H1 (cell line): ENCODE measurements at regions not wholly inside any gene's neighbourhood (a gene's known extent, or its start where the extent isn't known, plus 50 kb on each side); places are given as distances from the start of the nearest gene placed in this dataset.

Experiments
- CTCF ChIA-PET: fragments of 300-600 bp; sonication (Branson Sonifier 250); formaldehyde crosslinking; loops from one replicate; lab custom pipeline; 2021; ENCODE audit not compliant: partially characterized antibody; lab: Charles Lee
- POLR2A ChIA-PET: fragments of 300-600 bp; sonication (Branson Sonifier 250); formaldehyde crosslinking; loops from one replicate; lab custom pipeline; 2021; ENCODE audit warnings: inconsistent platforms; ENCODE audit not compliant: partially characterized antibody; lab: Charles Lee
- DNase-seq, 2 experiments: peaks; one replicate each; pipeline versions ENCODE4 v3.0.0 to v3.0.0-alpha.2; 2010 to 2022; ENCODE audit warnings: low spot score in 2 of 2, low read depth in 1 of 2, mixed read lengths in 1 of 2
- FAIRE-seq: peaks from 2 replicates; lab custom pipeline; 2011; peaks lifted over from hg19 to GRCh38; lab: Jason Lieb, UNC
- H2AFZ ChIP-seq: 2 replicates; pipeline ENCODE4 v1.8.1; 2012; ENCODE audit warnings: low read length, inconsistent platforms
- H2AK5ac ChIP-seq: 2 replicates; pipeline ENCODE4 v1.6.1; 2013; ENCODE audit warnings: low read depth, low read length
- H2BK120ac ChIP-seq: replicated peaks from 2 replicates; pipeline ENCODE3; 2013; ENCODE audit warnings: low read depth, low read length, inconsistent platforms
- H2BK12ac ChIP-seq: 2 replicates; pipeline ENCODE4 v1.6.1; 2013; ENCODE audit warnings: low read depth, low read length
- H2BK15ac ChIP-seq: 2 replicates; pipeline ENCODE4 v1.6.1; 2013; ENCODE audit warnings: low read length
- H2BK20ac ChIP-seq: 2 replicates; pipeline ENCODE4 v1.6.1; 2013; ENCODE audit warnings: low read length
- H2BK5ac ChIP-seq: 2 replicates; pipeline ENCODE4 v1.6.1; 2013; ENCODE audit warnings: low read depth, low read length
- H3K14ac ChIP-seq: 2 replicates; pipeline ENCODE4 v1.6.1; 2013; ENCODE audit warnings: inconsistent platforms; ENCODE audit not compliant: insufficient read length
- H3K18ac ChIP-seq: 2 replicates; pipeline ENCODE4 v1.6.1; 2013; ENCODE audit warnings: low read length; ENCODE audit errors: extremely low read depth
- H3K23ac ChIP-seq: 2 replicates; pipeline ENCODE4 v1.6.1; 2013; ENCODE audit warnings: inconsistent platforms; ENCODE audit not compliant: insufficient read length
- H3K23me2 ChIP-seq: 2 replicates; pipeline ENCODE4 v1.6.1; 2013; ENCODE audit warnings: low read depth, low read length
- H3K27ac ChIP-seq: 2 replicates; pipeline ENCODE4 v1.6.1; 2011; ENCODE audit warnings: low read depth, low read length, inconsistent platforms
- H3K27me3 ChIP-seq, 4 experiments: replicated peaks in 1 of 4; 1 replicate in 1 of 4; 2 replicates in 3 of 4; pipeline versions ENCODE4 v1.6.1 to v1.8.1; 2011 to 2013; ENCODE audit warnings: low read length in 3 of 4, mild to moderate bottlenecking in 3 of 4, inconsistent platforms in 2 of 4, mixed read lengths in 2 of 4, moderate library complexity in 1 of 4; ENCODE audit not compliant: control insufficient read depth in 3 of 4, insufficient read depth in 3 of 4; ENCODE audit errors: extremely low read depth in 1 of 4
- H3K36me3 ChIP-seq, 4 experiments: 2 replicates each; pipeline versions ENCODE4 v1.6.1 to v1.8.1; 2011 to 2013; ENCODE audit warnings: mild to moderate bottlenecking in 4 of 4, low read length in 3 of 4, moderate library complexity in 2 of 4, control low read depth in 1 of 4, inconsistent platforms in 1 of 4; ENCODE audit not compliant: insufficient read depth in 4 of 4, control insufficient read depth in 2 of 4
- H3K4ac ChIP-seq: replicated peaks from 2 replicates; pipeline ENCODE3; 2013; ENCODE audit warnings: low read length, low read depth, mixed read lengths, inconsistent platforms; ENCODE audit not compliant: insufficient read length
- H3K4me1 ChIP-seq, 4 experiments: replicated peaks in 1 of 4; 1 replicate in 1 of 4; 2 replicates in 3 of 4; pipeline versions ENCODE4 v1.6.1 to v1.8.1; 2011 to 2013; ENCODE audit warnings: low read length in 3 of 4, inconsistent platforms in 2 of 4, mixed read lengths in 1 of 4; ENCODE audit not compliant: insufficient read depth in 4 of 4, control insufficient read depth in 3 of 4
- H3K4me2 ChIP-seq, 2 experiments: 2 replicates each; pipeline versions ENCODE4 v1.6.1 to v1.8.1; 2011 to 2013; ENCODE audit warnings: low read depth in 2 of 2, low read length in 2 of 2, control low read depth in 1 of 2, inconsistent platforms in 1 of 2, mild to moderate bottlenecking in 1 of 2; ENCODE audit not compliant: insufficient read depth in 1 of 2
- H3K4me3 ChIP-seq, 4 experiments: fragments of 200-600, 300-600 bp in 1 of 4; sonication (generic), shearing (Covaris generic), sonication (Bioruptor Twin) in 1 of 4; 2 replicates each; pipeline versions ENCODE4 v1.5.1 to v1.8.1; 2011 to 2016; ENCODE audit warnings: low read length in 4 of 4, low read depth in 3 of 4, control low read depth in 2 of 4, inconsistent platforms in 2 of 4, mild to moderate bottlenecking in 2 of 4, mixed read lengths in 1 of 4, moderate library complexity in 1 of 4; ENCODE audit not compliant: insufficient read depth in 2 of 4; ENCODE audit errors: extremely low read depth in 1 of 4
- H3K56ac ChIP-seq: replicated peaks from 2 replicates; pipeline ENCODE3; 2013; ENCODE audit warnings: low read depth, mild to moderate bottlenecking, mixed read lengths, low read length, inconsistent platforms; ENCODE audit not compliant: insufficient read length
- H3K79me1 ChIP-seq: 2 replicates; pipeline ENCODE4 v1.6.1; 2013; ENCODE audit warnings: low read depth, low read length, control low read depth
- H3K79me2 ChIP-seq, 2 experiments: 2 replicates each; pipeline versions ENCODE4 v1.6.1 to v1.8.1; 2012 to 2013; ENCODE audit warnings: low read length in 2 of 2, mild to moderate bottlenecking in 2 of 2, inconsistent platforms in 1 of 2; ENCODE audit not compliant: insufficient read depth in 2 of 2, control insufficient read depth in 1 of 2
- H3K9ac ChIP-seq, 4 experiments: replicated peaks in 1 of 4; 1 replicate in 1 of 4; 2 replicates in 3 of 4; pipeline versions ENCODE4 v1.6.1 to v1.8.1; 2011 to 2013; ENCODE audit warnings: low read depth in 3 of 4, low read length in 3 of 4, control low read depth in 2 of 4, mild to moderate bottlenecking in 2 of 4, moderate library complexity in 2 of 4, inconsistent platforms in 1 of 4; ENCODE audit errors: extremely low read depth in 1 of 4
- H3K9me3 ChIP-seq, 2 experiments: 2 replicates each; pipeline versions ENCODE4 v1.6.1 to v1.8.1; 2012 to 2013; ENCODE audit warnings: mild to moderate bottlenecking in 2 of 2, moderate library complexity in 2 of 2, control low read depth in 1 of 2, inconsistent platforms in 1 of 2, low read depth in 1 of 2, low read length in 1 of 2, mixed read lengths in 1 of 2; ENCODE audit not compliant: insufficient read depth in 2 of 2
- H4K20me1 ChIP-seq, 2 experiments: replicated peaks in 1 of 2; 2 replicates each; pipeline versions ENCODE3 to v1.8.1; 2011 to 2013; ENCODE audit warnings: inconsistent platforms in 2 of 2, low read length in 2 of 2, mild to moderate bottlenecking in 1 of 2; ENCODE audit not compliant: insufficient read depth in 2 of 2, control insufficient read depth in 1 of 2
- H4K5ac ChIP-seq: 2 replicates; pipeline ENCODE4 v1.6.1; 2013; ENCODE audit warnings: low read length, low read depth, mixed read lengths, inconsistent platforms; ENCODE audit not compliant: insufficient read length
- H4K8ac ChIP-seq: 2 replicates; pipeline ENCODE4 v1.8.0; 2013; ENCODE audit warnings: mild to moderate bottlenecking, moderate library complexity, low read length, inconsistent platforms; ENCODE audit not compliant: insufficient read depth; ENCODE audit errors: extremely low read depth
- H4K91ac ChIP-seq: replicated peaks from 2 replicates; pipeline ENCODE3; 2013; ENCODE audit warnings: low read length, mixed read lengths, inconsistent platforms; ENCODE audit not compliant: insufficient read length
- CREB1 ChIP-seq: IDR thresholded peaks from 2 replicates; pipeline ENCODE4 v1.6.1; 2012; ENCODE audit warnings: inconsistent platforms
- JUND ChIP-seq: IDR thresholded peaks from 2 replicates; pipeline ENCODE4 v1.6.1; 2011; ENCODE audit warnings: mild to moderate bottlenecking, improper control_type of control experiment, low read length
- NANOG ChIP-seq: IDR thresholded peaks from 2 replicates; pipeline ENCODE4 v1.6.1; 2011; ENCODE audit warnings: low read length, low read depth, mild to moderate bottlenecking, inconsistent platforms; ENCODE audit not compliant: insufficient read depth, poor library complexity, severe bottlenecking
- SUZ12 ChIP-seq: fragments of 200-600 bp; sonication (generic); IDR thresholded peaks from 2 replicates; pipeline ENCODE4 v1.6.1; 2012; ENCODE audit warnings: mild to moderate bottlenecking, inconsistent platforms, low read length, moderate library complexity, mixed read lengths
- TAF7 ChIP-seq: optimal IDR thresholded peaks from 2 replicates; pipeline ENCODE3; 2011; ENCODE audit warnings: low read depth, mild to moderate bottlenecking, inconsistent platforms, low read length, moderate library complexity, borderline replicate concordance
- TBP ChIP-seq: IDR thresholded peaks from 2 replicates; pipeline ENCODE4 v1.6.1; 2011; ENCODE audit warnings: low read depth, low read length, improper control_type of control experiment
- WGBS, 2 experiments: shearing (Covaris generic) in 1 of 2; methylation state at CpG; one replicate each; pipeline versions ENCODE4 v1.1.6 to v1.1.7; 2013 to 2015; ENCODE audit warnings: low lambda C conversion rate in 2 of 2, mixed read lengths in 2 of 2, inconsistent platforms in 1 of 2, low coverage in 1 of 2, missing lambda C conversion rate in 1 of 2; ENCODE audit not compliant: insufficient replicate concordance in 2 of 2, insufficient coverage in 1 of 2, insufficient read length in 1 of 2; ENCODE audit errors: extremely low coverage in 1 of 2, missing lambda C conversion rate in 1 of 2; 5-methylcytosine and 5-hydroxymethylcytosine counted together
- TF ChIP-seq, protein P1 (sequence below): IDR thresholded peaks from 2 replicates; pipeline ENCODE4 v1.6.1; 2012; ENCODE audit warnings: inconsistent platforms
- TF ChIP-seq, protein P2 (sequence below), 3 experiments: IDR thresholded peaks; 1 replicate in 2 of 3; 2 replicates in 1 of 3; pipeline versions ENCODE4 v1.5.1 to v1.6.1; 2011; ENCODE audit warnings: low read length in 3 of 3, mild to moderate bottlenecking in 3 of 3, inconsistent platforms in 2 of 3, low read depth in 1 of 3, moderate library complexity in 1 of 3; ENCODE audit not compliant: insufficient read depth in 1 of 3; ENCODE audit errors: control extremely low read depth in 1 of 3

- no peaks in the 10 kb centered on the region; the same call in 1 of the 2 replicates for H3K79me1 ChIP-seq
- no peaks in the 10 kb centered on the region for H3K4me1 ChIP-seq
- DNase-seq, result no peak
- H3K23ac ChIP-seq, result no peak overlapping the region
- WGBS, 2 experiments, result 91% methylated on average over 6 of the region's 6 CpGs; no CpG with 5 or more reads in 1 of the 2 experiments
- H2BK15ac ChIP-seq, result no peak overlapping the region
- no peak overlapping the region for H2BK12ac ChIP-seq
- no peak overlapping the region for H3K4ac ChIP-seq
- no peaks in the 10 kb centered on the region for H3K79me2 ChIP-seq
- no peak overlapping the region for H2AFZ ChIP-seq
- ChIA-PET POLR2A (interaction anchor here (1.0 to 1.1 kb wide), 2 partner anchors 18 to 134 kb away, joined by 3 to 4 read pairs; partner anchors contain the start of gene ID2), CTCF (interaction anchor here (0.9 to 1.6 kb wide), 4 partner anchors 8 to 95 kb away, joined by 3 to 9 read pairs (median 3); no protein-coding TSS in a partner anchor)
- H3K9ac ChIP-seq, result no peak overlapping the region
- H3K27me3 ChIP-seq, result no peaks in the 10 kb centered on the region
- no peak overlapping the region for H2AK5ac ChIP-seq
- no peak overlapping the region for H3K18ac ChIP-seq
- H3K56ac ChIP-seq, result no peak overlapping the region
- H2BK120ac ChIP-seq, result no peak overlapping the region
- peak overlapping the region; percentile 9; the same call in 1 of the 2 replicates for H2BK5ac ChIP-seq
- no peak overlapping the region for H4K8ac ChIP-seq
- H4K91ac ChIP-seq, result no peak overlapping the region
- H4K5ac ChIP-seq, result no peak overlapping the region
- FAIRE-seq, result no peak
- no peak overlapping the region for H3K4me3 ChIP-seq
- H3K23me2 ChIP-seq, result no peaks in the 10 kb centered on the region
- H4K20me1 ChIP-seq, result no peaks in the 10 kb centered on the region
- no peaks in the 10 kb centered on the region for H3K36me3 ChIP-seq
- H3K9me3 ChIP-seq, result no peaks in the 10 kb centered on the region
- TF ChIP-seq TBP (no peak), JUND (no peak), SUZ12 (no peak), TAF7 (no peak), NANOG (no peak), CREB1 (no peak)
- TF ChIP-seq, protein P1, sequence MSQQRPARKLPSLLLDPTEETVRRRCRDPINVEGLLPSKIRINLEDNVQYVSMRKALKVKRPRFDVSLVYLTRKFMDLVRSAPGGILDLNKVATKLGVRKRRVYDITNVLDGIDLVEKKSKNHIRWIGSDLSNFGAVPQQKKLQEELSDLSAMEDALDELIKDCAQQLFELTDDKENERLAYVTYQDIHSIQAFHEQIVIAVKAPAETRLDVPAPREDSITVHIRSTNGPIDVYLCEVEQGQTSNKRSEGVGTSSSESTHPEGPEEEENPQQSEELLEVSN, result no peak
- TF ChIP-seq, protein P2, sequence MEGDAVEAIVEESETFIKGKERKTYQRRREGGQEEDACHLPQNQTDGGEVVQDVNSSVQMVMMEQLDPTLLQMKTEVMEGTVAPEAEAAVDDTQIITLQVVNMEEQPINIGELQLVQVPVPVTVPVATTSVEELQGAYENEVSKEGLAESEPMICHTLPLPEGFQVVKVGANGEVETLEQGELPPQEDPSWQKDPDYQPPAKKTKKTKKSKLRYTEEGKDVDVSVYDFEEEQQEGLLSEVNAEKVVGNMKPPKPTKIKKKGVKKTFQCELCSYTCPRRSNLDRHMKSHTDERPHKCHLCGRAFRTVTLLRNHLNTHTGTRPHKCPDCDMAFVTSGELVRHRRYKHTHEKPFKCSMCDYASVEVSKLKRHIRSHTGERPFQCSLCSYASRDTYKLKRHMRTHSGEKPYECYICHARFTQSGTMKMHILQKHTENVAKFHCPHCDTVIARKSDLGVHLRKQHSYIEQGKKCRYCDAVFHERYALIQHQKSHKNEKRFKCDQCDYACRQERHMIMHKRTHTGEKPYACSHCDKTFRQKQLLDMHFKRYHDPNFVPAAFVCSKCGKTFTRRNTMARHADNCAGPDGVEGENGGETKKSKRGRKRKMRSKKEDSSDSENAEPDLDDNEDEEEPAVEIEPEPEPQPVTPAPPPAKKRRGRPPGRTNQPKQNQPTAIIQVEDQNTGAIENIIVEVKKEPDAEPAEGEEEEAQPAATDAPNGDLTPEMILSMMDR (IDR thresholded peaks at IDR 0.05; ENCODE audit: control extremely low read depth in 1 of 3, insufficient read depth in 1 of 3, low read depth in 1 of 3, low read length in 3 of 3), result peak in 1 of 3 experiments; percentile 22; a peak in 1 of 4 replicates
- H2BK20ac ChIP-seq, result no peak overlapping the region
- H3K4me2 ChIP-seq, result no peak overlapping the region
- H3K27ac ChIP-seq, result no peak overlapping the region
- H3K14ac ChIP-seq, result no peak overlapping the region
Observed at GRCh38 chr2:8548619-8549150, 133.2 kb upstream of the ID2 start.
